CD14-positive monocyte (primary cell): ENCODE measurements at regions not wholly inside any gene's neighbourhood (a gene's known extent, or its start where the extent isn't known, plus 50 kb on each side); places are given as distances from the start of the nearest gene placed in this dataset.

Experiments
- DNase-seq, 3 donors: peaks; one replicate each; pipeline ENCODE4 v3.0.0-alpha.2; 2011 to 2022
- H2AFZ ChIP-seq: 2 replicates; pipeline ENCODE4 v1.6.0; 2012; ENCODE audit warnings: mild to moderate bottlenecking, low read depth, low read length, inconsistent platforms; ENCODE audit not compliant: insufficient read depth, poor library complexity, severe bottlenecking
- H3K27ac ChIP-seq, 2 donors: 1 replicate in 1 of 2; 2 replicates in 1 of 2; pipeline ENCODE4 v1.5.1; 2012 to 2013; ENCODE audit warnings: low read length in 2 of 2, control low read depth in 1 of 2, inconsistent platforms in 1 of 2, low read depth in 1 of 2, mild to moderate bottlenecking in 1 of 2
- H3K27me3 ChIP-seq, 2 donors: one replicate each; pipeline versions ENCODE4 v1.6.0 to v1.6.1; 2011 to 2013; ENCODE audit warnings: low read length in 2 of 2; ENCODE audit not compliant: control insufficient read depth in 2 of 2, insufficient read depth in 2 of 2
- H3K36me3 ChIP-seq, 2 donors: replicated peaks in 1 of 2; 1 replicate in 1 of 2; 2 replicates in 1 of 2; pipeline versions ENCODE4 v1.5.1 to v1.6.1; 2012 to 2013; ENCODE audit warnings: low read length in 2 of 2, control low read depth in 1 of 2, inconsistent platforms in 1 of 2, mild to moderate bottlenecking in 1 of 2; ENCODE audit not compliant: insufficient read depth in 2 of 2, control insufficient read depth in 1 of 2
- H3K4me1 ChIP-seq, 2 donors: 1 replicate in 1 of 2; 2 replicates in 1 of 2; pipeline versions ENCODE4 v1.5.1 to v1.6.1; 2012 to 2013; ENCODE audit warnings: low read length in 2 of 2, control low read depth in 1 of 2, inconsistent platforms in 1 of 2, mild to moderate bottlenecking in 1 of 2, moderate library complexity in 1 of 2; ENCODE audit not compliant: insufficient read depth in 2 of 2, control insufficient read depth in 1 of 2
- H3K4me2 ChIP-seq: replicated peaks from 2 replicates; pipeline ENCODE3; 2012; ENCODE audit warnings: low read length, moderate library complexity, mild to moderate bottlenecking; ENCODE audit not compliant: poor library complexity, severe bottlenecking; ENCODE audit errors: extremely low read depth
- H3K4me3 ChIP-seq, 3 experiments: fragments of 200-600 bp in 1 of 3; sonication (generic) in 1 of 3; replicated peaks in 1 of 3; 1 replicate in 2 of 3; 2 replicates in 1 of 3; pipeline ENCODE4 v1.5.1; 2011 to 2013; ENCODE audit warnings: low read length in 3 of 3, mild to moderate bottlenecking in 3 of 3, control low read depth in 2 of 3, low read depth in 2 of 3, inconsistent platforms in 1 of 3, moderate library complexity in 1 of 3
- H3K79me2 ChIP-seq: 2 replicates; pipeline ENCODE4 v1.6.0; 2012; ENCODE audit warnings: mild to moderate bottlenecking, control low read depth, inconsistent platforms, low read length, moderate library complexity; ENCODE audit not compliant: insufficient read depth
- H3K9ac ChIP-seq: 2 replicates; pipeline ENCODE4 v1.6.0; 2017; ENCODE audit warnings: low read length, mild to moderate bottlenecking; ENCODE audit not compliant: insufficient read depth, poor library complexity, severe bottlenecking
- H3K9me3 ChIP-seq, 2 donors: replicated peaks in 1 of 2; 1 replicate in 1 of 2; 2 replicates in 1 of 2; pipeline versions ENCODE4 v1.5.1 to v1.6.1; 2012 to 2013; ENCODE audit warnings: low read length in 2 of 2, control low read depth in 1 of 2; ENCODE audit not compliant: control insufficient read depth in 1 of 2, insufficient read depth in 1 of 2
- H4K20me1 ChIP-seq: 2 replicates; pipeline ENCODE4 v1.6.0; 2012; ENCODE audit warnings: mild to moderate bottlenecking, low read length, control low read depth, moderate library complexity; ENCODE audit not compliant: insufficient read depth
- H3K27ac Mint-ChIP-seq, 7 donors: one replicate each; pipeline ENCODE4 v1.8.0; 2020; ENCODE audit warnings: mild to moderate bottlenecking in 7 of 7, mixed read lengths in 7 of 7, moderate library complexity in 6 of 7, inconsistent platforms in 2 of 7
- H3K27me3 Mint-ChIP-seq, 3 donors: one replicate each; pipeline ENCODE4 v1.8.0; 2021 to 2022; ENCODE audit warnings: low read depth in 3 of 3, mild to moderate bottlenecking in 3 of 3, mixed read lengths in 3 of 3, moderate library complexity in 3 of 3, inconsistent platforms in 1 of 3
- H3K36me3 Mint-ChIP-seq, 2 donors: one replicate each; pipeline ENCODE4 v1.8.0; 2020; ENCODE audit warnings: mixed read lengths in 2 of 2, inconsistent platforms in 1 of 2, mild to moderate bottlenecking in 1 of 2
- H3K4me1 Mint-ChIP-seq: one replicate; pipeline ENCODE4 v1.8.0; 2020; ENCODE audit warnings: mild to moderate bottlenecking, mixed read lengths
- H3K4me3 Mint-ChIP-seq, 2 donors: one replicate each; pipeline ENCODE4 v1.8.0; 2020; ENCODE audit warnings: mild to moderate bottlenecking in 2 of 2, mixed read lengths in 2 of 2, moderate library complexity in 1 of 2
- H3K9me3 Mint-ChIP-seq, 7 donors: one replicate each; pipeline ENCODE4 v1.8.0; 2020 to 2022; ENCODE audit warnings: mixed read lengths in 7 of 7, mild to moderate bottlenecking in 6 of 7, moderate library complexity in 6 of 7, inconsistent platforms in 2 of 7
- WGBS: methylation state at CpG from one replicate; pipeline ENCODE4 v1.1.5; 2013; ENCODE audit warnings: missing lambda C conversion rate; ENCODE audit not compliant: insufficient coverage; 5-methylcytosine and 5-hydroxymethylcytosine counted together
- intact Hi-C, 2 donors: fragments of 100-400 bp; cut with micrococcal nuclease; formaldehyde crosslinking; loops; one replicate each; pipeline versions ENCODE4 v1.15.0 to v1.15.1; 2023
- TF ChIP-seq, protein P1 (sequence below): fragments of 200-600 bp; IDR thresholded peaks from one replicate; pipeline ENCODE4 v1.8.0; 2022; ENCODE audit warnings: antibody characterized with exemption, mild to moderate bottlenecking

GRCh38 chr12:18982226-18982949 is 147.1 kb upstream of the PLEKHA5 start:
- TF ChIP-seq, protein P1, sequence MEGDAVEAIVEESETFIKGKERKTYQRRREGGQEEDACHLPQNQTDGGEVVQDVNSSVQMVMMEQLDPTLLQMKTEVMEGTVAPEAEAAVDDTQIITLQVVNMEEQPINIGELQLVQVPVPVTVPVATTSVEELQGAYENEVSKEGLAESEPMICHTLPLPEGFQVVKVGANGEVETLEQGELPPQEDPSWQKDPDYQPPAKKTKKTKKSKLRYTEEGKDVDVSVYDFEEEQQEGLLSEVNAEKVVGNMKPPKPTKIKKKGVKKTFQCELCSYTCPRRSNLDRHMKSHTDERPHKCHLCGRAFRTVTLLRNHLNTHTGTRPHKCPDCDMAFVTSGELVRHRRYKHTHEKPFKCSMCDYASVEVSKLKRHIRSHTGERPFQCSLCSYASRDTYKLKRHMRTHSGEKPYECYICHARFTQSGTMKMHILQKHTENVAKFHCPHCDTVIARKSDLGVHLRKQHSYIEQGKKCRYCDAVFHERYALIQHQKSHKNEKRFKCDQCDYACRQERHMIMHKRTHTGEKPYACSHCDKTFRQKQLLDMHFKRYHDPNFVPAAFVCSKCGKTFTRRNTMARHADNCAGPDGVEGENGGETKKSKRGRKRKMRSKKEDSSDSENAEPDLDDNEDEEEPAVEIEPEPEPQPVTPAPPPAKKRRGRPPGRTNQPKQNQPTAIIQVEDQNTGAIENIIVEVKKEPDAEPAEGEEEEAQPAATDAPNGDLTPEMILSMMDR = no peak
- intact Hi-C loops = no loop called here
- Mint-ChIP-seq H3K4me1 (no peaks in the 10 kb centered on the region), H3K9me3 (peaks cover under 1 to 19% (median 5%) of the 10 kb centered on the region in 7 donors), H3K4me3 (no peak overlapping the region), H3K27ac (no peak overlapping the region), H3K27me3 (no peaks in the 10 kb centered on the region), H3K36me3 (no peaks in the 10 kb centered on the region)
- Histone ChIP-seq H3K27ac (no peak overlapping the region), H3K4me3 (no peak overlapping the region), H3K4me2 (no peak overlapping the region), H4K20me1 (no peaks in the 10 kb centered on the region), H3K9me3 (peaks cover 0 to 11% of the 10 kb centered on the region in 2 donors), H2AFZ (no peak overlapping the region), H3K4me1 (no peaks in the 10 kb centered on the region), H3K36me3 (no peaks in the 10 kb centered on the region), H3K79me2 (no peaks in the 10 kb centered on the region), H3K27me3 (no peaks in the 10 kb centered on the region), H3K9ac (no peak overlapping the region)
- DNase-seq = no peak
- 92% methylated on average over 2 of the region's 9 CpGs for WGBS

DNA sequence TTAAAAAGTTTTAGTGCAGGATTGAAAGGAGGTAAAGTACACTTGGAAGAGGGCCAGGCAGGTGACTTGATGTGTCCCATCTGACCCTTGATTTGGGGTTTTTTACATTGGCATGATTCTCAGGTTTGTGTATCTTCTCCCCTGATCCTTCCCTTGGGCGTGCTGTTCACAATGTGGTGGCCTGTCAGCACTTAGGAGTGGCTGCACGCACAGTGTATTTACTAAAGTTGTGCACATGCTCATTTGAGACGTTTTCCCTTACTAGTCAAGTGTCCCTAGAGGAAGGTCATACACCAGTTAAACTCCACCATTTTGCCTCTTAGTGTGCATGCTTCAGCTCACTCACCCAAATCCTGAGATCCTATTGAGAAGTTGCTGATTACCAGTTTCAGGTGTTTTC is 145.7 kb upstream of the PLEKHA5 start:
- Mint-ChIP-seq H3K4me1 (no peaks in the 10 kb centered on the region), H3K4me3 (no peak overlapping the region), H3K27ac (no peak overlapping the region), H3K27me3 (no peaks in the 10 kb centered on the region), H3K36me3 (no peaks in the 10 kb centered on the region), H3K9me3 (peaks cover 0 to 15% (median 2%) of the 10 kb centered on the region in 7 donors)
- H3K4me1 ChIP-seq = no peaks in the 10 kb centered on the region
- H3K79me2 ChIP-seq = no peaks in the 10 kb centered on the region
- H3K9ac ChIP-seq = no peak overlapping the region
- H3K9me3 ChIP-seq = peaks cover 0 to 6% of the 10 kb centered on the region in 2 donors
- no peak for DNase-seq
- no peaks in the 10 kb centered on the region for H3K27me3 ChIP-seq
- TF ChIP-seq, protein P1 = no peak
- H3K4me2 ChIP-seq = no peak overlapping the region
- intact Hi-C loops = no loop called here
- H3K36me3 ChIP-seq = no peaks in the 10 kb centered on the region
- 94% methylated on average over 3 of the region's 3 CpGs for whole genome bisulfite sequencing
- H3K4me3 ChIP-seq = no peak overlapping the region
- H2AFZ ChIP-seq = no peak overlapping the region
- H4K20me1 ChIP-seq = no peaks in the 10 kb centered on the region
- H3K27ac ChIP-seq = no peak overlapping the region
